Activated T-cell treated with anti-CD3 and anti-CD28 coated beads for 4 hours (primary cell): ENCODE measurements at regions not wholly inside any gene's neighbourhood (a gene's known extent, or its start where the extent isn't known, plus 50 kb on each side); places are given as distances from the start of the nearest gene placed in this dataset.

Experiments used
- DNase-seq: peaks from one replicate; pipeline ENCODE4 v3.0.0-alpha.2; 2020

DNA sequence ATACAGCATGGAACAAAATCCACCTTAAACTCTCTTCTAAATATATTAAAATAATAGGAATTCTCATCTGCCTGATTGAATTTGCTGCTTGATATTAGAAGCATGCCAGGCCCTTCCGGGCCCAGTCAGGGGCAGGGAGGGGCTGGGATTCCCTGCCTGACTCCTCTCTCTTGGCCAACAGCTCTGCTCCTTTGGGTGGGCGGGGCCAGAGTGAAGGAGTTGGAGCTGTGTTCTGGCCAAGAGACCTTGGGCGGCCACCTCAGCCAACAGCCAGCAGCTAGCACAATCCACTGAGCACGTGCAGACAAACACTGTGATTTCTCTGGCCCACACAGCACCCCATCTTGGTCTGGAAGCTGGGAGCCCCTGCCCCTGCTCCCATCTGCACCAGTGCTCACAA is 140.3 kb downstream of the PJA1 start:
- no peak for DNase-seq

- DNase-seq: no peak
Measured at GRCh38 chrX:69024161-69024736, 141.0 kb downstream of the PJA1 start.

DNA sequence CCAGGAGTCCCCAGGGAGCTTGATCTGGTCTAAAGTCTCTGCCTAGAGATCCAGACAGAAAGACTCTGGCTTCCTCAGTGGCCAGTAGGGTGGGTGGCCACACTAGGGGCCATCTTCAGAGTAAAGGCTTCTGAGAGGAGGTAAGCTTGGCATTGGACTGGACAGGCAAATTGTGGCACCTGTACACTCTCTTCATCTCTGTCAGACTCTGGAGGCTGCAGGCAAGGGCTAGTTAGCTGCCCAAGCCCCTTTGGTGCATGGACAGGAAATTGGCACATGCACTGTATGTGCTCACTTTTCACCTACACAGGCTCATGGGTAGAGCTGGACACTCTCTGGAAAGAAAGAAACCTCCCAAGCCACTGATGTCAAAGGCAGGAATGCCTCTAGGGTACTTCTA is 142.8 kb downstream of the PJA1 start:
- no peak for DNase-seq

DNA sequence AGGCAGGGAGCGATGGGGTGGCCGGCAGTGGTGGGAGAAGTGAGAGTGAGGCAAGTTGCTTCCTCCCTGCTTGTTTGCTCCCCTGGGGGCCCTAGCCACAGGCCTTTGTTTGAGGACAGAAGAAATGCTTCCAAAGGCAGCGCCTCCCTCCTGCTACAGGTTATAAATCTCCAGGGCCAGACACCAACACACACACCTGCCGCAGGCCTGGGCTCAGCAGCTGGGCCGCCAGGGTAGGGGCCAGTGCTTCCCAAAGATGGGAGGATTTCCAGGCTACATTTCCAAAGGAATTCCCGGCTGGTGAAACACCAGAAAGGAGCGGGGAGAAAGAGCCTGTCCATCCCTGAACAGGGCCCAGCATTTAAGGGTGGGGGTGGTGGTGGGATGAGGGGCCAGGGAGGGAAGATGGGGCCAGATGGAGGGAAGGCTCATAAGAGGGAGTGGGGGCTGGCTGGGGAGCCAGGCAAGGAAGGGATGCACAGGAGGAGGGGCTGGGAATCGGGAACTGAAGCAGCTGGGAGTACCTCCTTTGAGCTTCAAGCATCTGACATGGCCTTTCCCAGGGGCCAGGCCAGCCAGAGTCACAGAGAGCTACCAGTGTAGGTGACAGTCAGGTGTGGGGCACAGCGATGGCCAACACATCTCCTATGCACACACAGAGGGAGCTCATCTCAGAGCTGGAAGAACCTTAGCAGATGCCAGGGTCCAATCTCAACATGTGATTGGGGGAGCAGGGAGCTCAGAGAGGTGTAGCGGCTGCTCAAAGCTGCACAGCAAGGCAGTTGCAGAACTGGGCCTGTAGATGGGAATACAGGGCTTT is 143.9 kb downstream of the PJA1 start:
- no peak for DNase-seq

GRCh38 chrX:69020316-69020715 is 144.9 kb downstream of the PJA1 start:
- DNase-seq: no peak

GRCh38 chrX:69019073-69019890 is 146.0 kb downstream of the PJA1 start:
- no peak for DNase-seq

GRCh38 chrX:69018416-69019072 is 146.7 kb downstream of the PJA1 start:
- DNase-seq: no peak

DNA sequence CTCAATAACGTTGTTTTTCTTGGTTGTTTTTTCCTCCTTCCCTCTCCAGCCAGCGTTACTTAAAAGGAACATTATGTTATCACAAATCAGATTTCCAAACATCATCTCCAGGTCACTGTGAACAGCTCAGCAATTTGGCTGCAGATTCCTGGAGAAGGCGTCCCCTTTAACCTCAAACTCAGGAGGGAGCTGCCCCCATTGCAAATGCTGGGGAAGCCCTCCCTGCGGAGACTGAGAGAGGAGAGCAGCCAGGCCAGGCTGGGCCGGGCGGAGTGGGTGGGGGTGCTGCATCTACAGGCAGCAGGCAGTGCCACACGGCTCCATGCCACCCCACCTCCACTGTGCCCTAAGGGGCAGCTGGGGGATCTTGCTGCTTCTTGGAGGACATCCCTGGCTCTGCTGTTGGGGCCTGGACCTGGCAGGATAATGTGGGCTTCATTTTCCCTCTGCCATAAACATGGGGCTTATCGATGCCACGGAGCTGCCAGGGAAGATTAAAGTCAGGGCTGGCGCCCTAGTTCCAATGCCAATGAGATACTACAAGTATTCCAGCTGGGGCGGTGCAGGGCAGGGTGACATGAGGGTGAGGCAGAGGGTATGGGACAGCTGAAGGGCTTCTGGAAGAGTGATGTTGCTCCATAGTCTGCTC is 148.8 kb downstream of the PJA1 start:
- DNase-seq: no peak

- no peak for DNase-seq
Measured at GRCh38 chrX:69015564-69016292, 149.5 kb downstream of the PJA1 start.

DNA sequence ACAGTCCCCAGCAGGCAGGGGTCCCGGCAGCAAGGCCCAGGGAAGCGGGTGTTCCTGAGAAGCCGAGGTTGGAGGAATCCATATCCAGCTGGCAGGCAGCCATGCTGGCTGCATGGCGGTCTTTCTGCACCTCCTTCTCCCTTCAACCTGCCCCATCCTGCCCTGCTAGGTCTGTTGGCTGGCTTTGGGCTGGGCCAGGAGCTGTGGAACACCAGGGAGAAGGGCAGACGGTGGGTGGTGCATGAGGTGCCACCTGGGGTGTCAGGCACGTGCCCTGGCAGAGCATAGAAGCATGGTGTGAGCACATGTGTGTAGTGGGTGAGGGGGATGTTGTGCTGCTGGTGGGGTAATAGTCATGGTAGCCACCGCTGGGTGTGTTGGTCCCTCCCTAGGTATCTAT is 150.1 kb downstream of the PJA1 start:
- DNase-seq: no peak

DNA sequence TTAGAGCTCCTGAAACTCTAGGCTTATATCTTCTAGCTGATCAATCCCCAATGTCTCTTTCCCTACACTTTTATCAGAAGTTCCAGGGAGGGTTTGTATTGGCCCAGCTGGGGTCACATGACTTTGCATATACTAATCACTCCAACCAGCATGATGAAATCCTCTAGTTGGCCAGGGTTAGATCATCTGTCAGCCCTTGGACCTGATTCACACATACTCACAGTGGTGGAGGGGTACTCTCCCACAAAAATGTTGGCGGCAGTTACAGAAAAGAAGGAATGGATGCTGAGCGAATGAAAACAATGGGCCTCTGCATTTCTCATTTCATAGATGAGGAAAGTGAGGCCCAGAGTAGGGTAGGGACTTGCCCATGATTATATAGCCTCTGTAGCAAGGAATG is 151.1 kb downstream of the PJA1 start:
- DNase-seq: no peak

DNA sequence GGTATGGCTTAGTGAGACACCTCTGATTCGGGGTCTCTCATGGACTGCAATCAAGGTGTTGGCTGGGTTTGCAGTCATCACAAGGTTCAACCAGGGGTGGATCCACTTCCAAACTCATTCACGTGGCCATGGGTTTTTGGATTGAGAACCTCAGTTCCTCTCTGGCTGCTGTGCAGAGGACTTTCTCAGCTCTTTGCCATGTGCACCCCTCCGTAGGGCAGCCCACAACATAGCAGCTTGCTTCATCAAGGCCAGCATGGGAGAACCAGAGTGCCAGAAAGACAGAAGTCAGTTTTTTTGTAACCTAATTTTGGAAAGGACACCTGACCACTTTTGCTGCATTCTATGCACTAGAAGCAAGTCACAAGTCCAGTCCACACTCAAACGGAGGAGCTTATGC is 154.9 kb downstream of the PJA1 start:
- no peak for DNase-seq

GRCh38 chrX:69000877-69001276 is 164.4 kb downstream of the PJA1 start:
- DNase-seq: no peak

- no peak for DNase-seq
Measured at GRCh38 chrX:68999931-69000330, 165.3 kb downstream of the PJA1 start.

- no peak for DNase-seq
Measured at GRCh38 chrX:68999356-68999755, 165.9 kb downstream of the PJA1 start.

GRCh38 chrX:68998716-68999115 is 166.5 kb downstream of the PJA1 start:
- DNase-seq: no peak

- DNase-seq: no peak
Measured at GRCh38 chrX:68997911-68998310, 167.3 kb downstream of the PJA1 start.

GRCh38 chrX:68997511-68997910 is 167.7 kb downstream of the PJA1 start:
- no peak for DNase-seq

DNA sequence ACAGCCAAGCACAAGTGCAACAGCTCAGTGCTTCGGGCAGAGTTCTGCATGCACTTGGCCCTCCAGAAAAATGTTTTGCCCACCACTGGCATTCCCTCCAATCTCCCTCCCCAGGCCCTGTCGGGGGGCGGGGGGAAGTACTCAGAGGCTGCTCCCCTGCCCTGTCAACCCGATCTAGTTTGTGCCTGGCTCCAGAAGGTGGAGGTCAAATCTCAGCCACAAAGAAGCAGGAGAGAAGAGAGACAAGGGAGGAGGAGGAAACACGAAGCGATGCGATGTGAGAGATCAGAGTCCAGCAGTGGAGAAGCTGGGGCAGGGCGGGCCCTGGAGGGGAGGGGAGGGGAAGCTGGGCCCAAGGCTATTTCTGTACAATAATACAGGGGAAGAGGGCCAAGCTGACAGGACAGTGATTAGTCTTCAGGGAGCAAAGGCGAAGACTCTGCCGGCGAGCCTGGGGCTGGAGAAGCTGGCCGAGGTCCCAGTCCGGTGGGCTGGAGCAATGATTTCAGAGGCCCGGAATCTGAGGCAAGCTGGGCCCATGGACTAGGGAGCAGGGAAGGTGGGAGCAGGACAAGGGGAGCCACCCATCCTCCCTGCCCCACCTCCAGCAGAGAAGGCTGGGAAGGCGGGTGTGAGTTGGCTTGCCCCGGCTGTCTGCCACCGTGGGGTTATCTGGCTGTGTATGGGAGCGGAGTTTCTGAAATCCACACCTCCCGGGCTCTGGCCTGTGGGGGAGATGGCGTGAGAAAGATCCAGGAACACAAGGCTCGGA is 167.1 kb downstream of the EFNB1 start:
- DNase-seq: no peak

DNA sequence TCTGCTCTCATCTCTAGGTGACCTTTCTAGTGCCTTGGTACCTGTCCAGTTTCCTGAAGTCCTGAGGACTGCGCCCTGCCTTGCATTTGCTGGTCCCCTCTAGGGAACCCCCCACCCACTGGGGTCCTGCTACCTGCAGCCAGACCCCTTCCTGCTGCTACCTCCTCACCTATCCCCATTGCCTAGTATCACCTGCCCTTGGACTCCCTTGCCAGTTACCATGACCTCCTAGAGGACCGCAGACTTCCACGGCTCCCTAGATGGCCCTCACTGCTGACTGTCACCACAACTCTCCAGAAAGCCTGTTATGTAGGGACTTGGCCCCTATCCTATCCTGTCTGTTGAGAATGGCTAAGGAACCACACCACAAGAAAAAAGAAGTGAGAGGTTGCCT is 166.6 kb downstream of the EFNB1 start:
- no peak for DNase-seq

- DNase-seq: no peak
Measured at GRCh38 chrX:68994891-68995255, 166.1 kb downstream of the EFNB1 start.
